ENCODE measurements at regions not wholly inside any gene's neighbourhood (a gene's known extent, or its start where the extent isn't known, plus 50 kb on each side); places are given as distances from the start of the nearest gene placed in this dataset.

GRCh38 chr6:137573739-137574138 lies 79.5 kb upstream of the OLIG3 start:
- TF ChIP-seq POLR2A (IDR thresholded peaks at IDR 0.05) = no peak
- TF ChIP-seq CTCF (IDR thresholded peaks at IDR 0.05) = no peak
